ENCODE measurements at regions not wholly inside any gene's neighbourhood (a gene's known extent, or its start where the extent isn't known, plus 50 kb on each side); places are given as distances from the start of the nearest gene placed in this dataset.
"Not testable (repeated sequence)": the region's sequence is repeated elsewhere in the genome, so short reads cannot be mapped to it uniquely, and the experiment has no call there.

GRCh38 chr2:87534273-87534889 is 213.5 kb upstream of the PLGLB2 start:
- H3K4me3 ChIP-seq; H3K27me3 ChIP-seq; H3K4me1 ChIP-seq; intact Hi-C loops (cut with DNase I); H3K27ac ChIP-seq; H3K36me3 ChIP-seq; FAIRE-seq; H3K9me3 ChIP-seq; DNase-seq: not testable (repeated sequence)
- peak; percentile 23 to 69 (median 45) for ATAC-seq
- WGBS, 2 donors: no CpG with 5 or more reads among the region's 14 CpGs

- H3K27me3 ChIP-seq; H3K4me3 ChIP-seq; DNase-seq; FAIRE-seq; H3K27ac ChIP-seq; H3K9me3 ChIP-seq; intact Hi-C loops (cut with DNase I); H3K4me1 ChIP-seq; H3K36me3 ChIP-seq: not testable (repeated sequence)
- 41 to 60% methylated on average over 2 of the region's 5 CpGs for WGBS, 2 donors
- ATAC-seq: peak in 2 of 4 donors; percentile 12 to 27
These were observed 211.5 kb upstream of the PLGLB2 start for GRCh38 chr2:87536427-87536826.

GRCh38 chr2:87537251-87537671 is 210.6 kb upstream of the PLGLB2 start:
- H3K9me3 ChIP-seq; H3K4me3 ChIP-seq; FAIRE-seq; ATAC-seq; H3K27me3 ChIP-seq; intact Hi-C loops (cut with DNase I); H3K36me3 ChIP-seq; H3K27ac ChIP-seq; H3K4me1 ChIP-seq; DNase-seq: not testable (repeated sequence)
- WGBS, 2 donors: 92 to 100% methylated on average over 2 to 4 of the region's 8 CpGs

GRCh38 chr2:87538268-87538667 is 209.6 kb upstream of the PLGLB2 start:
- ATAC-seq; DNase-seq; H3K27me3 ChIP-seq; intact Hi-C loops (cut with DNase I); H3K27ac ChIP-seq; H3K9me3 ChIP-seq; H3K4me1 ChIP-seq; H3K4me3 ChIP-seq; H3K36me3 ChIP-seq; FAIRE-seq: not testable (repeated sequence)
- WGBS, 2 donors: 87 to 89% methylated on average over 4 of the region's 12 CpGs

- H3K36me3 ChIP-seq; H3K27me3 ChIP-seq; intact Hi-C loops (cut with DNase I); H3K9me3 ChIP-seq; H3K4me1 ChIP-seq; DNase-seq; H3K4me3 ChIP-seq; FAIRE-seq; H3K27ac ChIP-seq: not testable (repeated sequence)
- ATAC-seq: peak in 2 of 4 donors; percentile 45 to 55
- WGBS, 2 donors: 84 to 93% methylated on average over 9 to 11 of the region's 15 CpGs
These were observed 208.5 kb upstream of the PLGLB2 start for GRCh38 chr2:87539151-87539943.

- H3K9me3 ChIP-seq; H3K27ac ChIP-seq; H3K4me1 ChIP-seq; H3K4me3 ChIP-seq; FAIRE-seq; H3K36me3 ChIP-seq; intact Hi-C loops (cut with DNase I); H3K27me3 ChIP-seq; ATAC-seq; DNase-seq: not testable (repeated sequence)
- 79 to 100% methylated on average over 1 of the region's 3 CpGs for WGBS, 2 donors
These were observed 207.6 kb upstream of the PLGLB2 start for GRCh38 chr2:87540242-87540641.

- H3K4me3 ChIP-seq; H3K36me3 ChIP-seq; H3K27me3 ChIP-seq; H3K9me3 ChIP-seq; FAIRE-seq; intact Hi-C loops (cut with DNase I); H3K27ac ChIP-seq; H3K4me1 ChIP-seq: not testable (repeated sequence)
- 2 to 7% methylated on average over 4 to 5 of the region's 8 CpGs for WGBS, 2 donors
- ATAC-seq (peak in 3 of 4 donors; percentile 51 to 69 (median 53)), DNase-seq (peak in 1 of 6 donors; percentile 7)
These were observed 205.2 kb upstream of the PLGLB2 start for GRCh38 chr2:87542599-87543174.

- WGBS, 2 donors: no CpG with 5 or more reads among the region's 1 CpG
- H3K9me3 ChIP-seq; H3K4me1 ChIP-seq; H3K27ac ChIP-seq; H3K4me3 ChIP-seq; DNase-seq; H3K27me3 ChIP-seq; H3K36me3 ChIP-seq; intact Hi-C loops (cut with DNase I); ATAC-seq; FAIRE-seq: not testable (repeated sequence)
These were observed 204.1 kb upstream of the PLGLB2 start for GRCh38 chr2:87543797-87544196.

- H3K27ac ChIP-seq; H3K27me3 ChIP-seq; H3K9me3 ChIP-seq; DNase-seq; ATAC-seq; H3K4me1 ChIP-seq; FAIRE-seq; H3K4me3 ChIP-seq; H3K36me3 ChIP-seq; intact Hi-C loops (cut with DNase I): not testable (repeated sequence)
- WGBS, 2 donors: 64 to 65% methylated on average over 2 of the region's 2 CpGs
These were observed 200.8 kb upstream of the PLGLB2 start for GRCh38 chr2:87547106-87547505.

- DNase-seq; H3K9me3 ChIP-seq; FAIRE-seq; H3K36me3 ChIP-seq; intact Hi-C loops (cut with DNase I); H3K4me3 ChIP-seq; ATAC-seq; H3K27me3 ChIP-seq; H3K27ac ChIP-seq; H3K4me1 ChIP-seq: not testable (repeated sequence)
These were observed 199.9 kb upstream of the PLGLB2 start for GRCh38 chr2:87547966-87548365.

- H3K36me3 ChIP-seq; H3K4me3 ChIP-seq; H3K9me3 ChIP-seq; H3K27me3 ChIP-seq; ATAC-seq; DNase-seq; FAIRE-seq; H3K4me1 ChIP-seq; H3K27ac ChIP-seq; intact Hi-C loops (cut with DNase I): not testable (repeated sequence)
- WGBS, 2 donors: 86 to 87% methylated on average over 2 of the region's 7 CpGs
These were observed 199.0 kb upstream of the PLGLB2 start for GRCh38 chr2:87548681-87549536.

Data from pancreas (tissue), 10 donors.